DND-41 (cell line): ENCODE measurements at regions not wholly inside any gene's neighbourhood (a gene's known extent, or its start where the extent isn't known, plus 50 kb on each side); places are given as distances from the start of the nearest gene placed in this dataset.

Experiments
- ATAC-seq: fragments of 200-7000 bp; cut with Tn5 transposase; 3 replicates; pipeline ENCODE4 v1.9.1; 2021; ENCODE audit warnings: low read depth; ENCODE audit not compliant: insufficient read depth
- DNase-seq: peaks from one replicate; pipeline ENCODE4 v3.0.0-alpha.2; 2020
- H2AFZ ChIP-seq: 2 replicates; pipeline ENCODE4 v1.6.0; 2012; ENCODE audit warnings: low read depth, low read length
- H3K27ac ChIP-seq: 2 replicates; pipeline ENCODE4 v1.5.1; 2012; ENCODE audit warnings: low read length, inconsistent platforms
- H3K27me3 ChIP-seq: fragments of 200-600 bp; sonication (generic); 2 replicates; pipeline ENCODE4 v1.6.0; 2012; ENCODE audit warnings: low read length, mild to moderate bottlenecking, inconsistent platforms; ENCODE audit not compliant: insufficient read depth, poor library complexity
- H3K36me3 ChIP-seq: 2 replicates; pipeline ENCODE4 v1.5.1; 2012; ENCODE audit warnings: low read length, inconsistent platforms; ENCODE audit not compliant: insufficient read depth
- H3K4me1 ChIP-seq: 2 replicates; pipeline ENCODE4 v1.5.1; 2012; ENCODE audit warnings: mild to moderate bottlenecking, low read length; ENCODE audit not compliant: insufficient read depth
- H3K4me2 ChIP-seq: 2 replicates; pipeline ENCODE4 v1.6.0; 2012; ENCODE audit warnings: mild to moderate bottlenecking, moderate library complexity, low read length, inconsistent platforms; ENCODE audit not compliant: insufficient read depth
- H3K4me3 ChIP-seq, 2 experiments: fragments of 200-600 bp in 1 of 2; shearing (Covaris generic) in 1 of 2; 2 replicates each; pipeline ENCODE4 v1.5.1; 2012 to 2016; ENCODE audit warnings: inconsistent platforms in 2 of 2, low read length in 2 of 2, mild to moderate bottlenecking in 2 of 2, low read depth in 1 of 2, moderate library complexity in 1 of 2
- H3K79me2 ChIP-seq: 2 replicates; pipeline ENCODE4 v1.6.0; 2012; ENCODE audit warnings: low read length, inconsistent platforms; ENCODE audit not compliant: insufficient read depth
- H3K9ac ChIP-seq: 2 replicates; pipeline ENCODE4 v1.6.0; 2012; ENCODE audit warnings: low read depth, mild to moderate bottlenecking, inconsistent platforms, low read length, moderate library complexity
- H3K9me3 ChIP-seq: 2 replicates; pipeline ENCODE4 v1.5.1; 2012; ENCODE audit warnings: low read length, moderate library complexity, mild to moderate bottlenecking, inconsistent platforms; ENCODE audit not compliant: insufficient read depth, severe bottlenecking
- H4K20me1 ChIP-seq: 2 replicates; pipeline ENCODE4 v1.6.0; 2012; ENCODE audit warnings: low read length; ENCODE audit not compliant: insufficient read depth
- CTCF ChIP-seq: IDR thresholded peaks from 2 replicates; pipeline ENCODE4 v1.5.1; 2012; ENCODE audit warnings: borderline replicate concordance, low read length, moderate library complexity, mild to moderate bottlenecking; ENCODE audit not compliant: poor library complexity, severe bottlenecking; ENCODE audit errors: extremely low read depth
- EZH2 ChIP-seq: IDR thresholded peaks from 3 replicates; pipeline ENCODE4 v1.6.1; 2012; ENCODE audit warnings: borderline replicate concordance, low read depth, mild to moderate bottlenecking, moderate library complexity, low read length, inconsistent platforms; ENCODE audit not compliant: severe bottlenecking

GRCh38 chr16:73248316-73248715, 200.4 kb upstream of the ZFHX3 start:
- no peaks in the 10 kb centered on the region for H3K4me1 ChIP-seq
- no peaks in the 10 kb centered on the region for H4K20me1 ChIP-seq
- H3K9me3 ChIP-seq: no peaks in the 10 kb centered on the region
- H3K36me3 ChIP-seq: no peaks in the 10 kb centered on the region
- no peak overlapping the region for H3K4me3 ChIP-seq
- no peaks in the 10 kb centered on the region for H3K79me2 ChIP-seq
- TF ChIP-seq CTCF: no peak
- no peak for TF ChIP-seq EZH2
- H3K27ac ChIP-seq: no peak overlapping the region
- H3K27me3 ChIP-seq: no peaks in the 10 kb centered on the region
- DNase-seq (no peak), ATAC-seq (no peak)
- no peak overlapping the region for H2AFZ ChIP-seq
- no peak overlapping the region for H3K9ac ChIP-seq
- no peak overlapping the region for H3K4me2 ChIP-seq

GRCh38 chr16:73240920-73241319, 193.0 kb upstream of the ZFHX3 start:
- DNase-seq (no peak), ATAC-seq (no peak)
- Histone ChIP-seq H3K4me1 (no peaks in the 10 kb centered on the region), H4K20me1 (no peaks in the 10 kb centered on the region), H3K36me3 (no peaks in the 10 kb centered on the region), H3K4me2 (no peak overlapping the region), H3K79me2 (no peaks in the 10 kb centered on the region), H3K9ac (no peak overlapping the region), H2AFZ (no peak overlapping the region), H3K4me3 (no peak overlapping the region), H3K9me3 (no peaks in the 10 kb centered on the region), H3K27ac (no peak overlapping the region), H3K27me3 (peaks cover 4% of the 10 kb centered on the region)
- TF ChIP-seq EZH2: no peak
- TF ChIP-seq CTCF: no peak

- Histone ChIP-seq H3K4me3 (no peak overlapping the region), H3K79me2 (no peaks in the 10 kb centered on the region), H2AFZ (no peak overlapping the region), H3K4me2 (no peak overlapping the region), H4K20me1 (no peaks in the 10 kb centered on the region), H3K4me1 (no peaks in the 10 kb centered on the region), H3K27me3 (peaks cover 4% of the 10 kb centered on the region), H3K27ac (no peak overlapping the region), H3K9me3 (no peaks in the 10 kb centered on the region), H3K9ac (no peak overlapping the region), H3K36me3 (no peaks in the 10 kb centered on the region)
- ATAC-seq: no peak
- no peak for DNase-seq
- TF ChIP-seq CTCF: no peak
- TF ChIP-seq EZH2: no peak
These were observed 189.7 kb upstream of the ZFHX3 start for GRCh38 chr16:73237601-73238000.

GRCh38 chr16:73234496-73234895, 186.6 kb upstream of the ZFHX3 start:
- ATAC-seq: no peak
- H3K9me3 ChIP-seq: no peaks in the 10 kb centered on the region
- no peaks in the 10 kb centered on the region for H3K79me2 ChIP-seq
- no peaks in the 10 kb centered on the region for H4K20me1 ChIP-seq
- H3K4me2 ChIP-seq: no peak overlapping the region
- no peak overlapping the region for H2AFZ ChIP-seq
- no peak overlapping the region for H3K27ac ChIP-seq
- H3K4me1 ChIP-seq: no peaks in the 10 kb centered on the region
- H3K4me3 ChIP-seq: no peak overlapping the region
- no peak for TF ChIP-seq EZH2
- no peak for TF ChIP-seq CTCF
- H3K27me3 ChIP-seq: peaks cover 4% of the 10 kb centered on the region
- H3K36me3 ChIP-seq: no peaks in the 10 kb centered on the region
- no peak for DNase-seq
- H3K9ac ChIP-seq: no peak overlapping the region
